Adrenal gland (tissue), 5 donors: ENCODE measurements at regions not wholly inside any gene's neighbourhood (a gene's known extent, or its start where the extent isn't known, plus 50 kb on each side); places are given as distances from the start of the nearest gene placed in this dataset.

Source experiments
- POLR2A ChIP-seq, 2 donors: fragments of 450-650 bp; IDR thresholded peaks; one replicate each; pipeline ENCODE4 v1.6.1; 2017; ENCODE audit warnings: antibody characterized with exemption in 2 of 2, mild to moderate bottlenecking in 2 of 2, moderate library complexity in 1 of 2
- TF ChIP-seq, protein P1 (sequence below), 6 experiments: fragments of 450-650 bp in 4 of 6; fragments of 200-600 bp in 2 of 6; sonication (generic) in 1 of 6; IDR thresholded peaks; 1 replicate in 5 of 6; 2 replicates in 1 of 6; pipeline versions ENCODE4 v1.5.1 to v1.8.0; 2016 to 2021; ENCODE audit warnings: antibody characterized with exemption in 6 of 6, mild to moderate bottlenecking in 2 of 6, moderate library complexity in 1 of 6
- donor health status: DM: no; HTN: no; CAD: no.

DNA sequence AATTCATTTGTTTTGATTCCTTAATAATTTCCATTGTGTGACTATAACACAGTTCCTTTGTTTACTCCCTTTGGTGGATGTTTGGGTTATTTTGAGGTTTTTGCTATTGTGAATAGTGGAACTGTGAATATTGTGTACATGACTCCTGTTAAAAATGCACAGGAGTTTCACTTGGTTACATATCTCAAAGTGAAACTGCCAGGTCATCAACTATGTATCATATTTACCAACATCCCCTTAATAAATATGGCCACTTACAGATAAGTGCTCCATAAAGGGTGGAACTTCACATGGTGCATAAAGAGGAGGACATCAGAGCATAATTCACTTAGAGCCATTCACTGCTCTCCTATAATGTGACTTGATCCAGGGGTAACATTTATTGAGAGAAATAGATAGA, 328.9 kb downstream of the SEC23A start:
- TF ChIP-seq, protein P1, sequence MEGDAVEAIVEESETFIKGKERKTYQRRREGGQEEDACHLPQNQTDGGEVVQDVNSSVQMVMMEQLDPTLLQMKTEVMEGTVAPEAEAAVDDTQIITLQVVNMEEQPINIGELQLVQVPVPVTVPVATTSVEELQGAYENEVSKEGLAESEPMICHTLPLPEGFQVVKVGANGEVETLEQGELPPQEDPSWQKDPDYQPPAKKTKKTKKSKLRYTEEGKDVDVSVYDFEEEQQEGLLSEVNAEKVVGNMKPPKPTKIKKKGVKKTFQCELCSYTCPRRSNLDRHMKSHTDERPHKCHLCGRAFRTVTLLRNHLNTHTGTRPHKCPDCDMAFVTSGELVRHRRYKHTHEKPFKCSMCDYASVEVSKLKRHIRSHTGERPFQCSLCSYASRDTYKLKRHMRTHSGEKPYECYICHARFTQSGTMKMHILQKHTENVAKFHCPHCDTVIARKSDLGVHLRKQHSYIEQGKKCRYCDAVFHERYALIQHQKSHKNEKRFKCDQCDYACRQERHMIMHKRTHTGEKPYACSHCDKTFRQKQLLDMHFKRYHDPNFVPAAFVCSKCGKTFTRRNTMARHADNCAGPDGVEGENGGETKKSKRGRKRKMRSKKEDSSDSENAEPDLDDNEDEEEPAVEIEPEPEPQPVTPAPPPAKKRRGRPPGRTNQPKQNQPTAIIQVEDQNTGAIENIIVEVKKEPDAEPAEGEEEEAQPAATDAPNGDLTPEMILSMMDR (IDR thresholded peaks at IDR 0.05), result no peak
- TF ChIP-seq POLR2A (IDR thresholded peaks at IDR 0.05), result no peak
